HS-27A (cell line): ENCODE measurements at regions not wholly inside any gene's neighbourhood (a gene's known extent, or its start where the extent isn't known, plus 50 kb on each side); places are given as distances from the start of the nearest gene placed in this dataset.
"Not testable (repeated sequence)": the region's sequence is repeated elsewhere in the genome, so short reads cannot be mapped to it uniquely, and the experiment has no call there.

Source experiments
- DNase-seq: peaks from one replicate; pipeline ENCODE4 v3.0.0-alpha.2; 2012; ENCODE audit warnings: low read depth, missing footprints

DNA sequence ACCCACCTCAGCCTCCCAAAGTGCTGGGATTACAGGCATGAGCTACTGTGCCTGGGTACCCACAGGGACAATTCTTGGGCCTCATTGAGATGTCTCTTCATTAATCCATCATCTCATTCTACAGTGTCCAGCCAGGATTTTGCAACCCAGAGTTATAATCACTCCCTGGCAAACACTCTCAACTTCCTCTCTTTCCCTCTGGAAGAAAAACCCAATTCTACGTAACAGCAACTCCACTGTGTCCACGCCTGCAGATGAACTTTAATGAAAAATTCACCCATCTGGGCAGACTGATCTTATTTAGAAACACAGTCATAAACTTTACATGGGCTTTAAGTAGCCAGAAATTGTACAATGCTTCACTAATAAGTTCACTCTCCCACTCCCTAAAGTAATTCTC lies 90.1 kb upstream of the ABCC4 start:
- DNase-seq: no peak

DNA sequence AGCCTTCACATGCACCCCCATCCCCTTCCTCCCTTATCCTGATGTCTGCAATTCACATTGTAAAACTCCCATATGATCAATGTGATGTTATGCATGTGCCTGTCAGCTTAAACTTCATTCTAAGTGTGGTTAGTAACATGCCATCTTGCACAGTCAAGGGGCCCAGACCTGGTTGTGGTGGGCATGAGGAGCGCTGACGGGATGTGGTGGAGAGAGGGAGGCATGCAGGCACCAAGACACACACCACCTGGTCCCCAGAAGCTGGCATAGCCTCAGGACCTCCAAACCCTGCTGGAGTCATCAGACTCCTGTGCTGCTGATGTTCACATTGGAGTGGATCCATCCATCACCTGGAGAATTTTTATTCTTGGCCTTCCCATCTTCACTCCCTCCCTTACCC lies 90.5 kb upstream of the ABCC4 start:
- no peak for DNase-seq

DNA sequence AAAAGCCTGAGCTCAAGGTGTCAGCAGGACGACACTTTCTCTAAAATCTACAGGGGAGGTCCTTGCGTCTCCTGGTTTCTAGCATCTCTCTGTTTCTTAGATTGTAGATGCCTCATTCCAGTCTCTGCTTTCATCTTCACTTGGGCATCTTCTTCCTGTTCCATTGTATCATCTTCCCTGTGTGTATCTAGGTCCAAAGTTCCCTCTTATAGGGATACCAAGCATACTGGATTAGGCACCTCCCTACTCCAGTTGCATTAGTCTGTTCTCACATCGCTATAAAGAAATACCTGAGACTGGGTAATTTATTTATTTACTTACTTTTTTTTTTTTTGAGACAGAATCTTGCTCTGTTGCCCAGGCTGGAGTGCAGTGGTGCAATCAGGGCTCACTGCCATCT lies 91.3 kb upstream of the ABCC4 start:
- no peak for DNase-seq

- no peak for DNase-seq
These were observed 102.3 kb upstream of the ABCC4 start for GRCh38 chr13:95403349-95404140.

GRCh38 chr13:95404141-95404882 lies 103.1 kb upstream of the ABCC4 start:
- DNase-seq: peak; percentile 39

DNA sequence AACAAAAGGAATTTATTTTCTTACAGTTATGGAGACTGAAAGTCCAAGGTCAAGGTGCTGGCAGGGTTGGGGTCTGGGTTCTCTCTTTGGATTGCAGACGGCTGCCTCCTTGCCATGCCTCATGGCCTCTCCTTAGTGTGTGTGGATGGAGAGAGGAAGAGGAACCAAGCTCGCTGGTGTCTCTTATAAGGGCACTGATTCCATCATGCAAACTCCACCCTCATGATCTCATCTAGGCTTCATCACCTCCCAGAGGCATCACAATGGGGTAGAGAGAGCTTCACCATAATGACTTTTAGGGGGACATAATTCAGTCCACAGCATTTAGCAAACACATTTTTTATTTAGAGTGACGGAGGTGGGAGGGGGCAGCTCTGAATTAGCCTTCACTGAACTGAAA lies 104.9 kb upstream of the ABCC4 start:
- no peak for DNase-seq

GRCh38 chr13:95411428-95412040 lies 110.3 kb upstream of the ABCC4 start:
- DNase-seq: no peak

GRCh38 chr13:95418946-95419345 lies 117.7 kb upstream of the ABCC4 start:
- DNase-seq: no peak

- DNase-seq: no peak
These were observed 119.2 kb upstream of the ABCC4 start for GRCh38 chr13:95420501-95420900.

- DNase-seq: no peak
These were observed 125.4 kb upstream of the ABCC4 start for GRCh38 chr13:95426631-95427030.

GRCh38 chr13:95430525-95430924 lies 122.0 kb upstream of the CLDN10 start:
- not testable (repeated sequence) for DNase-seq

DNA sequence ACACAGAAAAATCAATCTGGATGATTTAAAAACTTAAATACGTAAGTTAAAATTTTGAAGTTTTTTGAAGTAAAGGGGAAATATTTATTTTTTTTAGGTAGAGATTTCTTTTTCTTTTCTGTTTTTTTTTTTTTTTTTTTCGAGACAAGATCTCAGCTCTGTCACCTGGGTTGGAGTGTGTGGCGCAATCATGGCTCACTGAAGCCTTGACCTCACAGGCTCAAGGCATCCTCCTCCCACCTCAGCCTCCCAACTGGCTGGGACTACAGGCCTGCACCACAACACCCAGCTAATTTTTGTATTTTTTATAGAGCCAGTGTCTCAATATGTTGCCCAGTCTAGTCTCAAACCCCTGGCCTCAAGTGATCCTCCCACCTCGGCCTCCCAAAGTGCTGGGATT lies 120.4 kb upstream of the CLDN10 start:
- DNase-seq: no peak

GRCh38 chr13:95433537-95433936 lies 119.0 kb upstream of the CLDN10 start:
- no peak for DNase-seq

DNA sequence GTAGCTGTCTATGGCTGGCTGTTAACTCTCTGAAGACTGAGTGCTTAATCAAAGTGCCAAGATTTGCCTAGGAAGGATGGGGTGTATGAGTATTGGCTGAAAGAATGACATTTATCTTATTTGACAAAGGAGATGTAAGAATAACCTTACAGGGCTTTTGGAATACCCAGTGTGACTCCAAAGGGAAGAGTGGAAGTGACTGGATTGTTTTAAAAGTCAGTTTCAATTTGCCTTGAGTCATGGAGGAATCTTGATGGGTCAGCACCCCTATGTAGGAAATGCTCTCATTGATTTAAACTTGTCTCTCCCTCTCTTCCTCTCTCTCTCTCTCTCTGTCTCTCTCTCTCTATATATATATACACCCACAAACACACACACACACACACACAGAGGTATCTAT lies 118.4 kb upstream of the CLDN10 start:
- no peak for DNase-seq

- DNase-seq: no peak
These were observed 115.0 kb upstream of the CLDN10 start for GRCh38 chr13:95437561-95437960.

DNA sequence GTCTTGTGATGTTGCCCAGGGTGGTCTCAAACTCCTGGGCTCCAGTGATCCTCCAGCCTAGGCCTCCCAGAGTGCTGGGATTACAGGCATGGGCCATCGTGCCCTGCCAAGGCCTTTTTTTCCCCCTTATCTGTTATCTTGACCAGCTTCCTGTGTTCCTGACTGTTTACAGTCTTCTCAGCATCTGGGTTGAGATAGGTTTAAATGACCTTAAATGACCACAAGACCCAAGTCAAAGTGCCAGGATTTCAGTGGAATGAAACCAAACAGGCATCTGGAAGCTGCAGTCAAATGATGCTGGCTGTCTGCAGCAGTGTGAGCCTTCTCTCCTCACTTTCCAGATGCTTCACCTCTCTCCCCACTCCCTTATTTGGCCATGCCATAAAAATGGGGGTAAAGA lies 114.2 kb upstream of the CLDN10 start:
- DNase-seq: no peak

- no peak for DNase-seq
These were observed 112.0 kb upstream of the CLDN10 start for GRCh38 chr13:95440441-95441088.

GRCh38 chr13:95441326-95441725 lies 111.2 kb upstream of the CLDN10 start:
- no peak for DNase-seq

DNA sequence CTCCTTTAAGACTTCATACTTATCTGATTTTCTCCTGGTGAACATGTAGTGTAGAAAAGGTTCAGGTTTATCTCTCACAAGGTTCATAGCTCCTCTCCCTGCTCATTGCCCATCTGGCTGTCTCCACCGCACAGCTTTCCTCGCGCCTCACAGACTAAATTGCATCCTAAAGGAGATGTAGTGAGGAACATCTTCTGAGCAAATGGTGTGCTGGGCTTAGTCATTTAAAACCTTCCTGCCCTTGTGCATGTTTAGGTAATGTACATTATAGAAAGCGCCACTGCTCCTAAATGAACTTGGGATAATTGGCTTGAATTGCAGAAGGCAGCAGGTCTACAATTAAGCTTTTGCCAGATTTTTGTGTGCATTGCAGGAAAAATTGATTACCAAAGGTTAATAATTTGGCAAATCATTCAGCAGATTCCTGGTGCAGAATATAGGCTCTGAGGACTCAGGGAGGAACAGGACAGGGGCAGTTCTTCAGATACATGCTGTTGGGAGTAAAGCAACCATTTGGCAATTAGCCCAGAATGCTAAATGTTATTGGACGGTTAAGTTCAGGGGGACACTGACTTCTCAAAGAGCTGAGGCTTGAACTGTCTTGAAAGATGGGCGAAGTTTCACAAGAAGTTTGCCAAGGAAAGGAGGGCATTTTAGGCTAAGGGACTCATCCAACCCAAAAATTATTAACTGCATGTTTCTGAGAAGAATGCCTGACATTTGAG lies 108.4 kb upstream of the CLDN10 start:
- DNase-seq: no peak

GRCh38 chr13:95445131-95445530 lies 107.4 kb upstream of the CLDN10 start:
- DNase-seq: no peak

DNA sequence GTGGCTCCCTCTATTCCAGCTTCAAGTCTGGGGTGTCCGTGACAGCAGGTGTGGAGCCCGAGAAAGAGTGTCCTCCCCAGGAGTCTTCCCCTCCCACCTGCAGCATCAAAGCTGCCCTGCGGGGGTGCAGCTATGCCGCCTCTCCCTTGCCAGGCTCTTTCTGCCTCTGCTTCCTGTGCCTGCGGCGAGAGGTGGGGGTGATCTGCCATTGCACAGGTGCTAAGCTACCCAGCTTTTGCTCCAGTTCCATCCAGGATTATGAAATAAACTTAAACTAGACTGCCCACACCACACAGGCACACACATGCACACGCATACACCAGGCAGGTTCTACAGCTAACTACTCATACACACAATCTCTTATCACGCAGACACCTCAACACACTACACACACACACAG lies 104.7 kb upstream of the CLDN10 start:
- DNase-seq: no peak

- DNase-seq: no peak
These were observed 100.9 kb upstream of the CLDN10 start for GRCh38 chr13:95451656-95452055.
